ENCODE measurements at regions not wholly inside any gene's neighbourhood (a gene's known extent, or its start where the extent isn't known, plus 50 kb on each side); places are given as distances from the start of the nearest gene placed in this dataset.

DNA sequence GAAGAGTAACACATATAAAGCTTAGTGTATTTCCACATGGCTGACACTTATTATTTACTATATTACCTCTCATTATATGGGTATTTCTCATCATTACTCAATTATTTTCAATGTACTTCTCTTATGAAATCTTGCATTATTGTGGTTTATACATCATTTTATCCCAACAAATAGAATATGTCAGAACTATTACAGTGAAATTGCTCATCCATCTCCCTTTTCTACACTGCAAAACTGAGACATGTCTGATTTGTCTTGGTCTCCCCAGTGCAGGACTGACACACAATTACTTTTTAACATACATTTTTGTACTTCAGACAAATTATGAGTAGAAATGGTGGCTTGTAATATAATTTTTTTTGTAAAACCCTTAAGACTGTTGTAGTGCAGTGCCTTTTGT is 600.9 kb downstream of the PLCL1 start:
- H3K27me3 ChIP-seq = no peaks in the 10 kb centered on the region
- H3K4me1 ChIP-seq = no peaks in the 10 kb centered on the region
- H3K4me2 ChIP-seq = no peak overlapping the region
- no peak overlapping the region for H3K9ac ChIP-seq
- TF ChIP-seq Cebpa-rat (IDR thresholded peaks at IDR 0.05) = no peak
- H3K9me3 ChIP-seq (replicated peaks in 1 of 11) = no peaks in the 10 kb centered on the region
- H3K36me3 ChIP-seq = no peaks in the 10 kb centered on the region
- no peak overlapping the region for H3K4me3 ChIP-seq
- no peaks in the 10 kb centered on the region for H4K20me1 ChIP-seq
- no peak overlapping the region for H3K27ac ChIP-seq

DNA sequence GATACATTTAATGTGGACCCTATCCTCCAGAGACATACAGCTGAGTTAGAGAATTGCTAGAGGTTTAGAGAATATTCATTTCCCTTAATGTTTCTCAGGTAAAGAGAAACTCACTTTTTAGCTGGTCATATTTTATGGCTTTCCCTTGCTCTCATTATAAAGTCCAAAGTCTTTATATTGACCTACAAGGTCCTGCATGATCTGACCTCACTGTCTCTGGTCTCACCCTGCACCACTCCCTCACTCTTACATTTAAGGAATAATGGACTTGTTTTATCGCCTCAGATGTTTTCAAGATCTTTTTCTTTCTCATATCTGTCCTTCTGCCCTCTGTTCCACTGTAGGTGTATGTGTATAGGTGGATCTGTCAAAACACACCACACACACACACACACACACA is 597.3 kb downstream of the PLCL1 start:
- Histone ChIP-seq H3K9me3 (replicated peaks in 1 of 11) (no peaks in the 10 kb centered on the region), H3K36me3 (no peaks in the 10 kb centered on the region), H3K4me3 (no peak overlapping the region), H3K4me1 (no peaks in the 10 kb centered on the region), H3K27ac (no peak overlapping the region), H4K20me1 (no peaks in the 10 kb centered on the region), H3K4me2 (no peak overlapping the region), H3K9ac (no peak overlapping the region), H3K27me3 (no peaks in the 10 kb centered on the region)
- TF ChIP-seq Cebpa-rat (IDR thresholded peaks at IDR 0.05) = no peak

DNA sequence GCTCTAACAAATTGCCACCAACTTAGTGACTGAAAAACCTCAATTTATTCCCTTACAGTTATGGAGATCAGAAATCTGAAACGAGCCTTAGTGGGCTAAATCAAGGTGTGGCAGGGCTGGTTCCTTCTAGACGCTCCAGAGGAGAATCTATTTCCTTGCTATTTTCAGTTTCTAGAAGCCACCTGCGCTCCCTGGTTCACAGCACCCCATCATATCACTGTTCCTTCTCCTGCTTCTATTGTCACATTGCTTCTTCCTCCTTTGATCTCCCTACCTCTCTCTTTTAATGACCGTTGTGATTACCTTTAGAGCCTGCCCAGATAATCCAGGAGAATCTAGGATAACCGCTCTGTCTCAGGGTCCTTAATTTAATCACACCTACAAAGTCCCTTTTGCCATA is 596.6 kb downstream of the PLCL1 start:
- H3K4me1 ChIP-seq = no peaks in the 10 kb centered on the region
- no peak overlapping the region for H3K4me3 ChIP-seq
- no peak overlapping the region for H3K9ac ChIP-seq
- TF ChIP-seq Cebpa-rat (IDR thresholded peaks at IDR 0.05) = no peak
- no peaks in the 10 kb centered on the region for H3K9me3 ChIP-seq (replicated peaks in 1 of 11)
- H3K4me2 ChIP-seq = no peak overlapping the region
- no peaks in the 10 kb centered on the region for H4K20me1 ChIP-seq
- no peaks in the 10 kb centered on the region for H3K36me3 ChIP-seq
- H3K27me3 ChIP-seq = no peaks in the 10 kb centered on the region
- no peak overlapping the region for H3K27ac ChIP-seq

- no peak for TF ChIP-seq Cebpa-rat (IDR thresholded peaks at IDR 0.05)
- no peak overlapping the region for H3K4me3 ChIP-seq
- no peaks in the 10 kb centered on the region for H3K36me3 ChIP-seq
- H3K9me3 ChIP-seq (replicated peaks in 1 of 11) = no peaks in the 10 kb centered on the region
- no peak overlapping the region for H3K9ac ChIP-seq
- no peaks in the 10 kb centered on the region for H3K4me1 ChIP-seq
- H3K27me3 ChIP-seq = no peaks in the 10 kb centered on the region
- H3K27ac ChIP-seq = no peak overlapping the region
- H4K20me1 ChIP-seq = no peaks in the 10 kb centered on the region
- H3K4me2 ChIP-seq = no peak overlapping the region
These were observed 589.8 kb downstream of the PLCL1 start for GRCh38 chr2:198394208-198394607.

DNA sequence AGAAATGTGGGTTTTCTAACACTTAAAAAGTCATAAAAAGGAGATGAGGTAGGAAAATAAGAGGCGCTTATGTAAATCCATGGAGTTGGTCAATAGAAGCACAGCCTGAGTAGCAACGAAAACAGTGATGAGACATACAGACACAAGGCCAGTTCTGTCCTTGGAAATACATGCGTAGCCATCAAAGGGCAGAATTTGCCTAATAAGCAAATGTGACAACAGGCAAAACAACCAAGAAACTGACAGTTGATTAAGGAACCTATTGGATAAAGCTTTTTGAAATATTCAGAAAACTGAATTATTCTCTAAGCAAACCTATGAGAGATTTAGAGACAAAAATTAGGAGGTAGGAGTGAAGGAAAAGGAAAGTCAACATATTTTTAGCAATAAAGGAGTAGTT is 586.3 kb downstream of the PLCL1 start:
- Histone ChIP-seq H3K27me3 (no peaks in the 10 kb centered on the region), H3K36me3 (no peaks in the 10 kb centered on the region), H4K20me1 (no peaks in the 10 kb centered on the region), H3K4me3 (no peak overlapping the region), H3K4me1 (no peaks in the 10 kb centered on the region), H3K9me3 (replicated peaks in 1 of 11) (no peaks in the 10 kb centered on the region), H3K4me2 (no peak overlapping the region), H3K27ac (no peak overlapping the region), H3K9ac (no peak overlapping the region)
- TF ChIP-seq Cebpa-rat (IDR thresholded peaks at IDR 0.05) = no peak

DNA sequence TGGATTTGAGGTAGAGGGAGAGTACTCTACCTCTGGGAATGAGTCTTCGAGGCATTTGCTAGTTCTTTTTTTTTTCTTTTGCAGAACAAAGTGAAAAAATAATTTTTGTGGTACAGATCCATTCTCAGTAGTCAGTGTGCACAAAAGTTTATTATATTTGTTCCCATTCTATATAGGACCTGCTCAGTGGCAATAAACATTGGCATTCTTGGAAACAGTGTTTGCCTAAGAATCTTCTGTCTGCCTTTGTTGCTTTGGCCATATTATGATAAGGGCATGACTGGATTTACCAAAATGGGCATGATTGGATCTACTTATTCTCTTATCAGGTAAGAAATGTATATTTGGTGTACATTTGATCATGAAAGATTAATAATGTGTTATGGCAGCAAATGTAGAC is 583.3 kb downstream of the PLCL1 start:
- Histone ChIP-seq H3K9ac (no peak overlapping the region), H3K4me3 (no peak overlapping the region), H3K36me3 (no peaks in the 10 kb centered on the region), H3K4me1 (peaks cover 3 to 13% (median 9%) of the 10 kb centered on the region in 10 experiments; a peak in 16 of 20 replicates), H3K4me2 (no peak overlapping the region), H3K27ac (no peak overlapping the region), H4K20me1 (no peaks in the 10 kb centered on the region), H3K9me3 (replicated peaks in 1 of 11) (no peaks in the 10 kb centered on the region), H3K27me3 (no peaks in the 10 kb centered on the region)
- TF ChIP-seq Cebpa-rat (IDR thresholded peaks at IDR 0.05) = no peak

- Histone ChIP-seq H3K36me3 (no peaks in the 10 kb centered on the region), H3K9ac (no peak overlapping the region), H3K4me2 (no peak overlapping the region), H3K27ac (no peak overlapping the region), H3K4me1 (peaks cover 3 to 17% (median 12%) of the 10 kb centered on the region in 10 experiments; a peak in 16 of 20 replicates), H3K4me3 (no peak overlapping the region), H4K20me1 (no peaks in the 10 kb centered on the region), H3K9me3 (replicated peaks in 1 of 11) (no peaks in the 10 kb centered on the region), H3K27me3 (no peaks in the 10 kb centered on the region)
- no peak for TF ChIP-seq Cebpa-rat (IDR thresholded peaks at IDR 0.05)
These were observed 581.5 kb downstream of the PLCL1 start for GRCh38 chr2:198385856-198386255.

DNA sequence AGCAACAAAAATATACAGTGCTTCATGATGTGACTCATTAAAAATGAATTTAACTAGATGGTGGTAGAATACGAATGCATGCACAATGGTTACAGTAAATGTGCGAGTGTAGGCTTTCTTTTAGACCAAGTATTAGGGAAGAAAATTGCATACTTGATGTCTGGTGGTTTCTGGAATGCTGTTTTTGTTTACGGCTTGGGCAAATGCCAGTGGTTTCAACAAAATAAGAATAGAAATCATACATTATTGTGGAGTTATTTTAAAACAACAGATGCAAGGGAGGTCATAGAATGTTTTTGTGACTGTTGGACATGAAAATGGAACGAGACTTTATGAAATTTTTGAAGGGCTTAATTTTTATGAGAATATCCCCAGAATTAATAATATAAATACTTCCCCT is 580.9 kb downstream of the PLCL1 start:
- H3K4me2 ChIP-seq = no peak overlapping the region
- H3K4me3 ChIP-seq = no peak overlapping the region
- TF ChIP-seq Cebpa-rat (IDR thresholded peaks at IDR 0.05) = no peak
- no peaks in the 10 kb centered on the region for H4K20me1 ChIP-seq
- no peaks in the 10 kb centered on the region for H3K36me3 ChIP-seq
- no peaks in the 10 kb centered on the region for H3K27me3 ChIP-seq
- no peaks in the 10 kb centered on the region for H3K9me3 ChIP-seq (replicated peaks in 1 of 11)
- no peak overlapping the region for H3K27ac ChIP-seq
- H3K9ac ChIP-seq = no peak overlapping the region
- H3K4me1 ChIP-seq = peaks cover 3 to 17% (median 12%) of the 10 kb centered on the region in 10 experiments; a peak in 16 of 20 replicates

DNA sequence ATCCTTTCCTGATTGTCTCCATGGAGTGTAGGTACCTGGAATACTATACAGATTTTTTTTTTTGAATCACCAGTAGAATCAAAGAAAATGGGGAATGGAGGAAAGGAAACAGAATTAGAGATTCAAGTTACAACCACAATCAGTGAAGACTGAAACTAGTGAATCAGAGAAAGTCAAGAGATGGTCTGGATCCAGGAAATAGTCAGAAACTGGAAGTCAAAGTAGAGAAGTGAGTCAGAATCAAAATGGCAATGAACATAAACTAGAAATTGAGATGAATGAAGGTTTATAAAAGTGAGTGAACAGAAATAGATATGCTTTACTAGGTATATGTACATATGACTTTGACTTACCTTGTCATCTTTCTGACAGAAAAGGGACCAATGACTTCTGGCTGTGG is 579.0 kb downstream of the PLCL1 start:
- Histone ChIP-seq H3K4me2 (peak overlapping the region in 9 of 11 experiments; percentile 2 to 65 (median 53); a peak in 15 of 22 replicates), H3K36me3 (no peaks in the 10 kb centered on the region), H3K27me3 (no peaks in the 10 kb centered on the region), H3K9me3 (replicated peaks in 1 of 11) (no peaks in the 10 kb centered on the region), H3K27ac (no peak overlapping the region), H3K4me3 (no peak overlapping the region), H3K9ac (no peak overlapping the region), H4K20me1 (no peaks in the 10 kb centered on the region), H3K4me1 (peaks cover 3 to 17% (median 12%) of the 10 kb centered on the region in 10 experiments; a peak in 16 of 20 replicates)
- no peak for TF ChIP-seq Cebpa-rat (IDR thresholded peaks at IDR 0.05)

DNA sequence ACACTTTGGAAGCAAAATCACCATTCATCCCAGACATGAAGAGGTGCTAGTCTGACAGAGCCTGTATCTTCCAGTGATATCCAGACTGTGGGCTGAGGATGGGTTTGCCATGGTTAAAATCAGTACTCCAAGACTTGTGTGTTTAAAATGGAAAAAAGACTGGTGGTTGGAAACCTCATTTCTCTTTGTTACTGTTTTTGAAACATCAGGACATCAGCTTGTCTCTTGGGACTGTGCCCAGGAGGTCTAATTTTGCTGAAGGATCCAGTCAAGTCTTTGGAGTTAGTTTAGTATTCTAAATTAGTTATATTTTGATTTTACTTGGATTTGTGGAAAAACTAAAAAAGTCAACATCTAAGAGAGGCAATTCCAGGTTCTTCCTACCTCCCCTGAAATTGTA is 578.4 kb downstream of the PLCL1 start:
- no peak for TF ChIP-seq Cebpa-rat (IDR thresholded peaks at IDR 0.05)

More for the DNA sequence above, 578.4 kb downstream of the PLCL1 start:
- no peak overlapping the region for H3K27ac ChIP-seq
- H3K36me3 ChIP-seq = no peaks in the 10 kb centered on the region
- H3K4me2 ChIP-seq = peak overlapping the region in 10 of 11 experiments; percentile 2 to 65 (median 52); a peak in 16 of 22 replicates
- H3K4me1 ChIP-seq = peaks cover 3 to 17% (median 12%) of the 10 kb centered on the region in 10 experiments; a peak in 16 of 20 replicates
- H4K20me1 ChIP-seq = no peaks in the 10 kb centered on the region
- H3K4me3 ChIP-seq = no peak overlapping the region
- no peaks in the 10 kb centered on the region for H3K9me3 ChIP-seq (replicated peaks in 1 of 11)
- H3K9ac ChIP-seq = no peak overlapping the region
- H3K27me3 ChIP-seq = no peaks in the 10 kb centered on the region

All from BLaER1 treated with 17β-estradiol and CSF1 and Interleukin-3, amounts not matched to agents 10 nM and 100 nM (cell line).